ENCODE measurements at regions not wholly inside any gene's neighbourhood (a gene's known extent, or its start where the extent isn't known, plus 50 kb on each side); places are given as distances from the start of the nearest gene placed in this dataset.

- TF ChIP-seq CTCF (conservative IDR thresholded peaks at IDR 0.05; ENCODE audit: low read length) (no peak), EZH2phosphoT487 (IDR thresholded peaks at IDR 0.05; ENCODE audit: borderline replicate concordance) (no peak)
Observed at GRCh38 chr6:25023781-25024180, 88.0 kb upstream of the RIPOR2 start.

Measured in Loucy (cell line).